ENCODE measurements at regions not wholly inside any gene's neighbourhood (a gene's known extent, or its start where the extent isn't known, plus 50 kb on each side); places are given as distances from the start of the nearest gene placed in this dataset.
A peak's percentile ranks its signal among the peaks of the same experiment; 100 is the strongest.

- Histone ChIP-seq H4K20me1 (ENCODE audit: control insufficient read depth, insufficient read depth, low read depth, low read length) (no peaks in the 10 kb centered on the region), H3K79me2 (ENCODE audit: control insufficient read depth, low read length) (no peaks in the 10 kb centered on the region), H3K9me2 (replicated peaks; ENCODE audit: control insufficient read depth, low read length) (no peaks in the 10 kb centered on the region), H3F3A (ENCODE audit: control insufficient read depth, insufficient read depth) (no peaks in the 10 kb centered on the region), H3K27ac (ENCODE audit: low read depth, low read length) (no peak overlapping the region), H3K9me3 (ENCODE audit: control insufficient read depth, insufficient read depth, low read length) (no peaks in the 10 kb centered on the region), H3K4me2 (ENCODE audit: low read length) (no peak overlapping the region), H3K27me3 (ENCODE audit: control insufficient read depth, low read length) (no peaks in the 10 kb centered on the region), H3K4me3 (ENCODE audit: low read length) (no peak overlapping the region), H3K36me3 (ENCODE audit: control insufficient read depth, low read length) (no peaks in the 10 kb centered on the region), H3K4me1 (ENCODE audit: control insufficient read depth, low read length) (peaks cover 50% of the 10 kb centered on the region)
- TF ChIP-seq CTCF (IDR thresholded peaks at IDR 0.05; ENCODE audit: low read depth, low read length, poor library complexity, severe bottlenecking): no peak
- TF ChIP-seq EZH2phosphoT487 (IDR thresholded peaks at IDR 0.05; ENCODE audit: borderline replicate concordance, low read length): no peak
These were observed 270.6 kb upstream of the HES1 start for GRCh38 chr3:193865339-193865738.

GRCh38 chr3:193865896-193866480, 270.0 kb upstream of the HES1 start:
- Histone ChIP-seq H3K36me3 (ENCODE audit: control insufficient read depth, low read length) (no peaks in the 10 kb centered on the region), H3F3A (ENCODE audit: control insufficient read depth, insufficient read depth) (no peaks in the 10 kb centered on the region), H3K9me3 (ENCODE audit: control insufficient read depth, insufficient read depth, low read length) (no peaks in the 10 kb centered on the region), H3K9me2 (replicated peaks; ENCODE audit: control insufficient read depth, low read length) (no peaks in the 10 kb centered on the region), H3K27me3 (ENCODE audit: control insufficient read depth, low read length) (no peaks in the 10 kb centered on the region), H3K4me1 (ENCODE audit: control insufficient read depth, low read length) (peaks cover 50% of the 10 kb centered on the region), H3K4me2 (ENCODE audit: low read length) (no peak overlapping the region), H3K79me2 (ENCODE audit: control insufficient read depth, low read length) (no peaks in the 10 kb centered on the region), H3K4me3 (ENCODE audit: low read length) (no peak overlapping the region), H4K20me1 (ENCODE audit: control insufficient read depth, insufficient read depth, low read depth, low read length) (no peaks in the 10 kb centered on the region), H3K27ac (ENCODE audit: low read depth, low read length) (no peak overlapping the region)
- TF ChIP-seq CTCF (IDR thresholded peaks at IDR 0.05; ENCODE audit: low read depth, low read length, poor library complexity, severe bottlenecking) (no peak), EZH2phosphoT487 (IDR thresholded peaks at IDR 0.05; ENCODE audit: borderline replicate concordance, low read length) (no peak)

GRCh38 chr3:193868590-193868989, 267.4 kb upstream of the HES1 start:
- no peaks in the 10 kb centered on the region for H3F3A ChIP-seq (ENCODE audit: control insufficient read depth, insufficient read depth)
- H3K79me2 ChIP-seq (ENCODE audit: control insufficient read depth, low read length): no peaks in the 10 kb centered on the region
- H3K4me3 ChIP-seq (ENCODE audit: low read length): peak overlapping the region; percentile 53
- no peaks in the 10 kb centered on the region for H4K20me1 ChIP-seq (ENCODE audit: control insufficient read depth, insufficient read depth, low read depth, low read length)
- no peaks in the 10 kb centered on the region for H3K27me3 ChIP-seq (ENCODE audit: control insufficient read depth, low read length)
- H3K36me3 ChIP-seq (ENCODE audit: control insufficient read depth, low read length): no peaks in the 10 kb centered on the region
- H3K9me3 ChIP-seq (ENCODE audit: control insufficient read depth, insufficient read depth, low read length): no peaks in the 10 kb centered on the region
- H3K9me2 ChIP-seq (replicated peaks; ENCODE audit: control insufficient read depth, low read length): no peaks in the 10 kb centered on the region
- no peak for TF ChIP-seq CTCF (IDR thresholded peaks at IDR 0.05; ENCODE audit: low read depth, low read length, poor library complexity, severe bottlenecking)
- no peak for TF ChIP-seq EZH2phosphoT487 (IDR thresholded peaks at IDR 0.05; ENCODE audit: borderline replicate concordance, low read length)
- H3K27ac ChIP-seq (ENCODE audit: low read depth, low read length): peak overlapping the region; percentile 25
- H3K4me2 ChIP-seq (ENCODE audit: low read length): peak overlapping the region; percentile 74
- peaks cover 57% of the 10 kb centered on the region for H3K4me1 ChIP-seq (ENCODE audit: control insufficient read depth, low read length)
